Fibroblast of upper back skin (primary cell): ENCODE measurements at regions not wholly inside any gene's neighbourhood (a gene's known extent, or its start where the extent isn't known, plus 50 kb on each side); places are given as distances from the start of the nearest gene placed in this dataset.
"Not testable (repeated sequence)": the region's sequence is repeated elsewhere in the genome, so short reads cannot be mapped to it uniquely, and the experiment has no call there.

ENCODE experiments used
- DNase-seq: peaks from one replicate; pipeline ENCODE4 v3.0.0-alpha.2; 2013

- no peak for DNase-seq
These were observed 354.8 kb upstream of the TMEM132C start for GRCh38 chr12:127912035-127912665.

- no peak for DNase-seq
These were observed 343.5 kb upstream of the TMEM132C start for GRCh38 chr12:127923501-127923900.

GRCh38 chr12:127925971-127926370, 341.0 kb upstream of the TMEM132C start:
- peak; percentile 62 for DNase-seq

- DNase-seq: no peak
These were observed 338.8 kb upstream of the TMEM132C start for GRCh38 chr12:127928178-127928577.

GRCh38 chr12:127928615-127929571, 338.1 kb upstream of the TMEM132C start:
- DNase-seq: peak; percentile 69

GRCh38 chr12:127930122-127930521, 336.8 kb upstream of the TMEM132C start:
- no peak for DNase-seq

- DNase-seq: no peak
These were observed 332.6 kb upstream of the TMEM132C start for GRCh38 chr12:127934409-127934808.

- no peak for DNase-seq
These were observed 330.5 kb upstream of the TMEM132C start for GRCh38 chr12:127936463-127936862.

GRCh38 chr12:127941332-127941731, 325.6 kb upstream of the TMEM132C start:
- DNase-seq: peak; percentile 31

GRCh38 chr12:127942981-127943380, 324.0 kb upstream of the TMEM132C start:
- no peak for DNase-seq

GRCh38 chr12:127943481-127944210, 323.3 kb upstream of the TMEM132C start:
- DNase-seq: peak; percentile 24

- no peak for DNase-seq
These were observed 322.6 kb upstream of the TMEM132C start for GRCh38 chr12:127944211-127944899.

GRCh38 chr12:127957001-127957660, 309.8 kb upstream of the TMEM132C start:
- DNase-seq: peak; percentile 77

- DNase-seq: no peak
These were observed 304.7 kb upstream of the TMEM132C start for GRCh38 chr12:127962303-127962702.

- peak; percentile 33 for DNase-seq
These were observed 303.0 kb upstream of the TMEM132C start for GRCh38 chr12:127963933-127964332.

GRCh38 chr12:127964717-127965116, 302.3 kb upstream of the TMEM132C start:
- DNase-seq: peak; percentile 56

GRCh38 chr12:127966331-127966730, 300.6 kb upstream of the TMEM132C start:
- no peak for DNase-seq

- DNase-seq: peak; percentile 27
These were observed 296.5 kb upstream of the TMEM132C start for GRCh38 chr12:127970491-127970890.

GRCh38 chr12:127980585-127980984, 286.4 kb upstream of the TMEM132C start:
- no peak for DNase-seq

- no peak for DNase-seq
These were observed 285.1 kb upstream of the TMEM132C start for GRCh38 chr12:127981875-127982274.

- not testable (repeated sequence) for DNase-seq
These were observed 283.7 kb upstream of the TMEM132C start for GRCh38 chr12:127983213-127983791.
